ENCODE measurements at regions not wholly inside any gene's neighbourhood (a gene's known extent, or its start where the extent isn't known, plus 50 kb on each side); places are given as distances from the start of the nearest gene placed in this dataset.
A peak's percentile ranks its signal among the peaks of the same experiment; 100 is the strongest.

DNA sequence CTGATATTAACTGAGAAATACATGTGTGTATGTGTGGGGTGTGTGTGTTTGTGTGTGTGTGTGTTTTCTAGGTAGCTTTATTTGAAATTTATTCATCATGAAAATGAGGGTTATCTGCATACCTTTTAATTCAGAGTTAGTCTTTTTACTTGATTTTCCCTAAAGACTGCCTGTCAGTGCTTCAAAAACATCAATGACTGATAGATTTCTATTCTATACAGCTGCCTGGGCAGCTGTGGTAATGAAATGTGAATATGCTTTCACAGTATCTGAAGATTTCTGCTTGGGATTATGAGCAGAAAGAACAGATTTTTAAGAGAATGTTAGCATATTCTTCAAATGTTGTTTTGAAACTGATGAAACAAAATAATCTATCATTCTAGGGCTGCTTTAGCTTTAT is 119.7 kb upstream of the ZRANB2 start (continued):
- TF ChIP-seq, protein P1, sequence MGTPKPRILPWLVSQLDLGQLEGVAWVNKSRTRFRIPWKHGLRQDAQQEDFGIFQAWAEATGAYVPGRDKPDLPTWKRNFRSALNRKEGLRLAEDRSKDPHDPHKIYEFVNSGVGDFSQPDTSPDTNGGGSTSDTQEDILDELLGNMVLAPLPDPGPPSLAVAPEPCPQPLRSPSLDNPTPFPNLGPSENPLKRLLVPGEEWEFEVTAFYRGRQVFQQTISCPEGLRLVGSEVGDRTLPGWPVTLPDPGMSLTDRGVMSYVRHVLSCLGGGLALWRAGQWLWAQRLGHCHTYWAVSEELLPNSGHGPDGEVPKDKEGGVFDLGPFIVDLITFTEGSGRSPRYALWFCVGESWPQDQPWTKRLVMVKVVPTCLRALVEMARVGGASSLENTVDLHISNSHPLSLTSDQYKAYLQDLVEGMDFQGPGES (IDR thresholded peaks at IDR 0.05; ENCODE audit: low read depth, low read length): no peak
- no peak for TF ChIP-seq CHD2 (IDR thresholded peaks at IDR 0.05; ENCODE audit: low read length, partially characterized antibody)
- TF ChIP-seq MEF2A (IDR thresholded peaks at IDR 0.05; ENCODE audit: borderline replicate concordance, low read depth): no peak
- no peak for TF ChIP-seq FOXJ3 (CRISPR knock-in tag; IDR thresholded peaks at IDR 0.05)
- no peak for TF ChIP-seq TEAD4 (IDR thresholded peaks at IDR 0.05; ENCODE audit: borderline replicate concordance, insufficient read depth)
- no peak for TF ChIP-seq TAF1 (IDR thresholded peaks at IDR 0.05; ENCODE audit: borderline replicate concordance, low read depth, low read length)
- no peak for TF ChIP-seq JUND (IDR thresholded peaks at IDR 0.05)

DNA sequence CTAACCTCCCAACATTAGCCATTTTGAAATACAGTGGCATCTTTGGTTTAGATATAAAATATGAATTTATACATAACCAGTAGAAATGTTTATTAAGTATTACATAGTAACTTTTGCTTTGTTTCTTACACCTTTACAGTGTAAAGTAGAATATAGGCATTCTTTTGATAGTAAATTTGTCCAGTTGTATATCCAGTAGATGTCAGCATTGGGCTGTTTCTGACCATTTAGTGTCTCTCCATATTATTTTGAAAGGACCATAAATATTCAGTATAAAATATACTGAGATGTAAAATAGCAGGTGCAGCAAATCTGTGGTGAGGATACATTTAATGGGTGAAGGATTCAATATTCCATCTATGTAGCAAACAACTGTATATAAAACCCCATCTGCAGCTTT is 115.8 kb upstream of the ZRANB2 start:
- Histone ChIP-seq H4K20me1 (ENCODE audit: insufficient read depth) (no peaks in the 10 kb centered on the region), H3K9me2 (no peaks in the 10 kb centered on the region), H3K27me3 (ENCODE audit: insufficient read depth) (no peaks in the 10 kb centered on the region), H3K79me2 (ENCODE audit: insufficient read depth) (no peaks in the 10 kb centered on the region), H3K4me1 (ENCODE audit: control insufficient read depth in 1 of 2, insufficient read depth in 2 of 2, low read depth in 1 of 2, low read length in 1 of 2) (no peaks in the 10 kb centered on the region), H3K9me3 (no peaks in the 10 kb centered on the region), H3F3A (replicated peaks; ENCODE audit: insufficient read depth) (no peaks in the 10 kb centered on the region), H3K4me2 (no peak overlapping the region), H3K4me3 (ENCODE audit: low read depth in 2 of 2, low read length in 1 of 2) (no peak overlapping the region), H3K36me3 (replicated peaks in 1 of 2; ENCODE audit: control insufficient read depth in 1 of 2, insufficient read depth in 2 of 2, low read length in 1 of 2) (no peaks in the 10 kb centered on the region), H2AFZ (ENCODE audit: low read depth) (no peak overlapping the region), H3K9ac (no peak overlapping the region), H3K27ac (ENCODE audit: low read depth in 2 of 2, low read length in 1 of 2) (no peak overlapping the region)
- ChIA-PET POLR2A (no interaction called here), CTCF (interaction anchor here (0.6 to 3.6 kb wide), 35 partner anchors 11 to 1427 kb away, joined by 3 to 17 read pairs (median 4); no protein-coding TSS in a partner anchor)
- TF ChIP-seq TCF12 (IDR thresholded peaks at IDR 0.05): no peak
- TF ChIP-seq, protein P2, sequence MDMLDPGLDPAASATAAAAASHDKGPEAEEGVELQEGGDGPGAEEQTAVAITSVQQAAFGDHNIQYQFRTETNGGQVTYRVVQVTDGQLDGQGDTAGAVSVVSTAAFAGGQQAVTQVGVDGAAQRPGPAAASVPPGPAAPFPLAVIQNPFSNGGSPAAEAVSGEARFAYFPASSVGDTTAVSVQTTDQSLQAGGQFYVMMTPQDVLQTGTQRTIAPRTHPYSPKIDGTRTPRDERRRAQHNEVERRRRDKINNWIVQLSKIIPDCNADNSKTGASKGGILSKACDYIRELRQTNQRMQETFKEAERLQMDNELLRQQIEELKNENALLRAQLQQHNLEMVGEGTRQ (IDR thresholded peaks at IDR 0.05; ENCODE audit: borderline replicate concordance, low read depth, low read length): no peak
- TF ChIP-seq SMC3 (IDR thresholded peaks at IDR 0.05; ENCODE audit: low read depth, low read length): peak; percentile 34; the same call in 1 of the 2 replicates
- no peak for TF ChIP-seq RFX5 (IDR thresholded peaks at IDR 0.05; ENCODE audit: low read length)
- TF ChIP-seq RAD21 (IDR thresholded peaks at IDR 0.05; ENCODE audit: low read length): peak; percentile 75
- no peak for TF ChIP-seq GABPA (IDR thresholded peaks at IDR 0.05; ENCODE audit: low read depth)
- TF ChIP-seq, protein P3, sequence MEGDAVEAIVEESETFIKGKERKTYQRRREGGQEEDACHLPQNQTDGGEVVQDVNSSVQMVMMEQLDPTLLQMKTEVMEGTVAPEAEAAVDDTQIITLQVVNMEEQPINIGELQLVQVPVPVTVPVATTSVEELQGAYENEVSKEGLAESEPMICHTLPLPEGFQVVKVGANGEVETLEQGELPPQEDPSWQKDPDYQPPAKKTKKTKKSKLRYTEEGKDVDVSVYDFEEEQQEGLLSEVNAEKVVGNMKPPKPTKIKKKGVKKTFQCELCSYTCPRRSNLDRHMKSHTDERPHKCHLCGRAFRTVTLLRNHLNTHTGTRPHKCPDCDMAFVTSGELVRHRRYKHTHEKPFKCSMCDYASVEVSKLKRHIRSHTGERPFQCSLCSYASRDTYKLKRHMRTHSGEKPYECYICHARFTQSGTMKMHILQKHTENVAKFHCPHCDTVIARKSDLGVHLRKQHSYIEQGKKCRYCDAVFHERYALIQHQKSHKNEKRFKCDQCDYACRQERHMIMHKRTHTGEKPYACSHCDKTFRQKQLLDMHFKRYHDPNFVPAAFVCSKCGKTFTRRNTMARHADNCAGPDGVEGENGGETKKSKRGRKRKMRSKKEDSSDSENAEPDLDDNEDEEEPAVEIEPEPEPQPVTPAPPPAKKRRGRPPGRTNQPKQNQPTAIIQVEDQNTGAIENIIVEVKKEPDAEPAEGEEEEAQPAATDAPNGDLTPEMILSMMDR (IDR thresholded peaks at IDR 0.05): peak; percentile 59
- DNase-seq: peak; percentile 22
